ENCODE measurements at regions not wholly inside any gene's neighbourhood (a gene's known extent, or its start where the extent isn't known, plus 50 kb on each side); places are given as distances from the start of the nearest gene placed in this dataset.

DNA sequence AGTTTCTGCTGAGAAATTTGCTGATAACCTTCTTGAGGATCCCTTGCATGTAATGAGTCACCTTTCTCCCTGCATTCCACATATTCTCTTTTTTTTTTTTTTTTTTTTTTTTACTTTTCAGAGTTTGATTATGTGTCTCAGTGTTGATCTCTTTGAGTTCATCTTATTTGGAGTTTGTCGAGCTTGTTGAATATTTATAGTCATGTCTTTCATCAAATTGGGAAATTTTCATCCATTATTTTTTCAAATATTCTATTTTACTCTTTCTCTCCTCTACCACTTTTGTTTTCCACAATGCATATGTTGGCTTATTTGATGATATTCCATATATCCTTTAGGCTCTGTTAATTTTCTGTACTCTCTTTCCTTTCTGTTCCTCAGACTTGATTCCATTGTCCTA is 136.1 kb downstream of the MAD2L1 start:
- DNase-seq: no peak

DNA sequence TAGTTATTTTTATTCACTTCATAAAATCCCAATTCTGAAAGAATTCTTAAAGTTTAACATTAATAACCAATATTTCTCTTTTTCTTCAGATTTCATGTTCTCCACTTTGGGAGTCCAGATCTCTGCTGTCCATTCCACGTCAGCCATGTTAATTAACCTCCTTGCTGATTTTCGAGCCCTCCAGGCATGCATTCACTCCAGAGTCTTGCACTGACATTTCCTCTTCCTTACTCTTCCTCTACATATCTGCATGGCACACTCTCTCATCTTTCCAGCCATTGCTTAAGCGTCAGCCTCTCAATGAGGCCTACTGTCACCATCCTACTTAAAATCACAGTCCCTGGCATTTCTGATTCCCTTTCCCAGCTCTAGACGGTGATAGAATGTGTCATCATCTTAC is 144.8 kb downstream of the MAD2L1 start:
- no peak for DNase-seq

DNA sequence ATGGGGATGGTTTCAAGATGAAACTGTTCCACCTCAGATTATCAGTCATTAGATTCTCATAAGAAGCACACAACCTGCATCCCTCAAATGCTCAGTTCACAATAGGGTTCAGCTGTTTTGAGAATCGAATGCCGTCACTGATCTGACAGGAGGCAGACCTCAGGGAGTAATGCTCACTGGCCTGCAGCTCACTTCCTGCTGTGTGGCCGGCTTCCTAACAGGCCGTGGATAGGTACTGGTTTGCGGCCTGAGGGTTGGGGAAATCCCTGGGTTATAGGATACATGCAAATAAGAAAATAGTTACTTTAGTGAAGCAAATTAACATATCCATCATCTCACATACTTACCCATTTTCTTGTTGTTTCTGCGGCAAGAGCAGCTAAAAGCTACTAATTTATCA is 160.4 kb downstream of the MAD2L1 start:
- DNase-seq: no peak

DNA sequence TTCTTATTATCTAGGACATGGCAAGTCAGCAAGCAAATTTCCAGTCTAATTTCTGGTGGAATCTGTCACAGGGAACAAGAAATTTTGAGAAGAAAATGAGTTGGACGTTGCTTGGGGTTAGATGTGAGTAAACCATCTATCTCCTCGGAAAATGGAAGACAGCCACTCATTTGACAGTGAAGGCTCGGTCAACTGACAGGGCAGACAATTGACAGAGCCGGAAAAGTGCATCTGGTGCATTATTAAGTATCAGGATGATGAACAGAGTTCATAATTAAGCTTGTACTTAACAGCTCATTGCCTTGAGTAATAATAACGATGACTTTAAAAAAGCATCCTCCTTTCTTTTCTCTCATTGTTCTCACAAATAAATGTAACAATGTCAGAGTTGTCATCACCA is 168.4 kb downstream of the MAD2L1 start:
- no peak for DNase-seq

DNA sequence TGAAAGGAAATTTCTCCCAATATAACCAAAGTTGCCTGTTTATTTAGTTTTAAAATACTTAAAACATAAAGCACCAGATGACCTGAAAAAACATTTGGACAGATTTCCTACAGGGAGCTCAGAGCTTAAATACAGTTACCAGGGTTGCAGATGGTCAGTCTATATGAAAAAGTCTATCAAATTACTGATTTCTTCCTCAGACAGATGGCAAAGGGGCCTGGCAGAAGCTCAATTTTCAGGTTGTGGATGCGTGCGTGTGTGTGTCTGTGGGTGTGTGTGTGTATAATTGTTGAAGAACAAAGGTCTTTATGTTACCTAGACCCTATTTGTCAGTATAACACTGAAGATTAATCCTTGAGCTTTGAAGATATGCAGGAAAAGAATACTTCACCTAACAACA is 169.4 kb downstream of the MAD2L1 start:
- no peak for DNase-seq

DNA sequence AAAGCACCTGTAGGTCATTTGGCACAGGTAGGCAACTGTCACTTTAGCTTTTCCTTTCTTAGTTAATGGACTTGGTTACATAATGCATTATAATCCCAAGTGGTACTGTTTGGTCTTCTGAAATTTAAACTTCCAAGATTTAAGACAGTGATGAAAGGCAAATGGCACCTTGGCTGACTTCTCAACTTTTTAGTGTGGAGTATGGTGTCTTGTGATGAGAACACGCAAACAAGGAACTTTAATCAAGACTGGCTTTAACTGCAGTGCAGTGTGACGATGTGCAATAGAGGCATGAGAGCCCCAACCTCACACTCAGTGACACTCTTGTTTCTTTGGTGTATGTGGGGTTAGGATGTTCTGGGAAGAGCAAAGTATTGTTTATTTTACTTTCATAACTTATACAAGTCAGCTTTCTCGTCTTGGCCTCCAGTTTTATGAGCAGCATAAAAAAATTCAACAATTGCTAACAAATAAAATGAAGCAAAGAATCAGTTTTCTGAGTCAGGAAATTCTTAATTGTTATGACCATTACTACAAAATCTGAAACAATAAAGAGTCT is 171.9 kb downstream of the MAD2L1 start:
- no peak for DNase-seq

DNA sequence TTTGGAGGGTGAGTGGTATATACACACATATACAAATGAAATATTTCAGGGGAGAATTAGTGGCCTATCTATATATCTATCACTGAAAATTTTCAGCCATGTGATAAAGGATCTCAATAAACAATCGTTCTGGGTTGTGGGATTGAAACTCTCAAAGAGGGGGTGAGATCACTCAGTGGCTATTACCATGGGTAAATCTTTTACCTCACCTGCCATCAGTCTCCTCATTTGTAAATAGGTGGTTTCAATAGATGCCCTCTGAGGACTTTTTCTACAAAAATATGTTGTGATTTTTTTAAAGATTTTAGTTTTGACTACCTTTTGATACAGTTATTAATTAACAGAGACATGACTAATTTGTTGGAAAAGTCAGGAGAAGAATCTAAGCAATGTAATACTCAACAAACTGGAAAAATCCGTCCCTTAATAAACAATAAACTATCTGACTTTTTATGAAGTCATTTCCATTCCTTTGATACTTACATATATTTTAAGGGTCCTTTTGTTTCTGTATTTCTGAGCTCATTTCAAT is 192.8 kb downstream of the MAD2L1 start:
- no peak for DNase-seq

DNA sequence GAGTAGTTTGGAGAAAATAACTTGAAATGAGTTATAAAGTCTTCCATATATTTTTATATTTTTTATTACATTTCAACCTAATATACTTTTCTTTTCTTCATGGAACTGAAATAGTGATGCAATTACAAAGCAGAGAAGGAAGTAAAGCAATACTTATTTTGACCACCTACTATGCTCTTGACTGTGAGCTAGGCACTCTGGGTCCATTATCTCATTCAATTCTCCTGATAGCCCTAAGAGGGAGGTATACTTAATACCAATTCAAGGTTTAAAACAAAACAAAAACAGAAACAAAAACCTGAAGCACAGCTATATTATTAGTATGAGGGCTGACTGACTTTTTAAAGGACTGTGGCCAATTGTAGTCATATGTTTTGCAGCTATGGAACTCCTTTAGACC is 193.5 kb downstream of the MAD2L1 start:
- DNase-seq: no peak

DNA sequence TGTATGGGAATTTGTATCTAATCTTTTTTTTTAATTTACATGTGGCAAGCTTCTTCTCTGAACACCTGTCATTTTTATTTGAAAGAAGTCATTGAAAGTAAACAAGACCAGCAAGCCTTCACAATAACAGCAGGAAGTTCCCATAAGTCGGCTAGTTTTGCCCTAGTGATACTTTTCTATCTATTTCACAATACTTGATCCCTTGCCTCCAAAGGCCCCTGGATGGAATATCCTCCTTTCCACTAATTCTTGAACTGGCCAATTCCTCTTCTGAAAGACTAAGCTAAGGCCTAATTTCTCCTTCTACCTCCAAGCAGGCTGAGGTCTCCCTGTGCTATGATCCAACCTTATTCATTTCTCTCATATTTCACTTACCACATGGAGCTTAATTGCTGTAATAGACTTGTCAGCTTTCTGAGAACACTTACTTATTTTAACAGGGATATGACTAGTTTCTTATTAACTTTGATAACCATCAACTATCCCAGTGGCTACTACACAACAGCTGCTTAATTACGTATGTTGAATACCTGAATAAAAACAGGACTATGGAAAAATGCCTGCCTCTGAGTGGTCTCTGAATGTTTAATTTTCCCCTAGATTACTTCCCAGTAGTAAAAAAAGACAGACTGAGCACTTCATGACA is 194.2 kb downstream of the MAD2L1 start:
- DNase-seq: no peak

DNA sequence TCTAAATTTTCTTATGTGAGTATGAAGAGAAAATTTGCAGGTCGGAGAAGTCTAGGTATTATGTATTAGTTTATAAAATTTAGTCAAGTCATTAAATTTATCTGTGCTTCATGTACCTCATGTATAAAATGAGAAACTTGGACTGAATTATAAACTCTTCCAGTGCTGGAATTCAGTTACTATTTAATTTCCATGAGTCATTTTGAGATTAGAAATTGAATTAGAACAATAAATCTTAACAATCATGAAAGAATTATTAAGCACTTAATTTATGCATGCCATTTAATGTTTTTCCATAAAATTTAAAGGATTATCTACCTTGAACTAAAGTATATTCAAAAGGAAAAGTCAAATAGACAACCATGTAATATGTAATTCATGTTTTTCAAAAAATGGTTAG is 195.8 kb downstream of the MAD2L1 start:
- DNase-seq: no peak

DNA sequence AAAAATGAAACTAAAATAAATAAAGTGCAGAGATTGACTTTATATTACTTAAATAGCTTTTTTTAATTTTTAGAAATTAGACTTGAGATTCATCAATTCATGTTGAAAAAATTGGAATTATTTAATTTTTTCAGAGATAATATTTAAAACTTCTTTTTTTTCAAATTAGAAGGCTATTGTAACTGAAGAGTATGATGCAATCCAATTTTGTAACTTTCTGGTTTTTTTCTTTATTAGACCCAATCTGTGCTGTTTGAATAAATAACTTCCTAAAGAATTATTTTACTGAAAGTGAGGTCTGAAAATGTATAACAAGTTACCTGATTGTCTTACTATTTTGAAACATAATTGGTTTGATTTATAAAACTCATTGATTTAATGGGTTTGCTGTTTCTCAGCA is 200.9 kb downstream of the MAD2L1 start:
- DNase-seq: no peak

DNA sequence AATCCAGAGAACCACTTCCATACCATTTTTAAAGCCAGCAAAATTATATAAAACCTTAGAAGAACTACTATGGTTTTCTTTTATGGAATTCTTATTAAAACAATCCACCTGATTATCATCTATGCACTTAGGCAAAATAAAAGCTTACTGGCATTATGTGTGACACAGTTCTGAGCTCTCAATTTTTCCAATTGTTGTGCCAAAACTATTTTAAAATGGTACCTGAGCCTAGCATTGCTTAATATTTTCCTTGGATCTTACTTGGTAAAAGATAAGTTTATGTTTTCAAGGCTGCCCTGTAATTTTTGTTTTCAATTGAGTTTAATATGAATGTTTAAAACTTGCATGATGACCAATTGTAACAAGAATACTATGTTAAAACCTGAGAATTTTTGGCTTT is 201.3 kb downstream of the MAD2L1 start:
- DNase-seq: no peak

DNA sequence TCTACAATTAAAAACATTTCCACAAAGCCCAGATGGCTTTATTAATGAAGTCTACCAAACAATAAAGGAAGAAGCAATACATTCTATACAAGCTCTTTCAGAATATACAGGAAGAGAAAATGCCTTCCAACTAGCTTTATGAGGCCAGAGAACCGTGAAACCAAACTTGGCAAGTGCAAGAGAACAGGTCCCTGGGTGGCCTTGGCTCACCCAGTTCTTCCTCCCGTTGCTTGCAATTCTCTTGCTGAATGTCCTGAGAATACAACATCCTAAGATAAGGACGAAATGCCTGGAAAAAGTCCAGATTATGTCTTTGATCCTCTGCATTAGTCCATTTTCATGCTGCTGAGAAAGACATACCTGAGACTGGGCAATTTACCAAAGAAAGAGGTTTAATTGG is 204.9 kb downstream of the MAD2L1 start:
- DNase-seq: no peak

DNA sequence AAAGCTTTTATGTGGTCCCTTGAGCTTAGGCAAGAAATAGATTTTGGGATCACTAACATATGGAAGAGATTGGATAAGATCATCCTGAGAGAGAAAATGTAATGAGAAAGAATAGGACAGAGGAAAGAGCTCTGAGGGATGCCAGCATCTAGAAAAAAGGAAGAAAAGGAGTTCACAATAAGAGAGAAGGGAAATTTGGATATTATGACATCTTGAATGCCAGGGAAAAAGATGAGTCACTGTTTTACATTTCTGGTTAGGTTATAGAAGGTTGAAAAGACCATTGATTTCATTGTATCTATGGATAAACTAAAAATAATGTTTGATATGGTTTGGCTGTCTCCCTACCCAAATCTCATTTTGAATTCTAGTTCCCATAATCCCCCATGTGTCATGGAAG is 208.5 kb downstream of the MAD2L1 start:
- no peak for DNase-seq

DNA sequence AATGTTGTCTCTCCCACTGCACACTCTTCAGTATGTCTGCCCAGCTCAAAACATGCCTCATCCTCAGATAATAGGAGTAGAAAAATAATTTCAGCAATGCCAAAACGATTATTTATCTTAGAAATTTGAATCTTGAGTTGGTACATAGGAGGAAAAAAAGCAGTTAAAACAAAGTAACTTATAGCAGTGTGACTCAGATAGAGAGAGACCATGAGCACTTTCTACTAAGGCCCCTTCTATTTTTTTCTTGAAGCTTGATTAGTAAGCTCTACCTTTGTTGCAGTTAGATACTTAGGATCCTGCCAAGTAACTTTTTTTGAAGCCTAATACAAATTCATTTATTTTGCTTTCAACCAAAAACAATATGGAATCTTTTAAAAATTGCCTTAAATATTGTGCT is 212.3 kb downstream of the MAD2L1 start:
- DNase-seq: no peak

DNA sequence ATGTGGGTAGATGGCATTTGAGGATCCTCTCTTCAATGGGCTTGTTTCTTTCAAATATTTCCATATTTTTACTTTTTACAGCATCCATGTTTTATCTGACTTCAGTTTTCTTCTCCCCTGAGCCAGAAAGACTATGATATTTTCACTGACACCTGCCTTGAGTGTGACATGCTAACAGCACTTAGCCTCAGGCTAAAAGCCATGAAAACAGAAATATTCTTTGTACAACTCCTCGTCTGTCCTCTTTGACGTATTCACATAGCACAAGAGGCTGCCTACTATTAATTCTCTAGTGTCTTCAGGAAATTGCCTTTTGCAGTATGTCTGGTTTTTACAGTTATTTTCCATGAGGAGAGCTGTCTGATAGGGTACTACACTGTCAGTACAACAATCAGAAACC is 215.0 kb downstream of the MAD2L1 start:
- no peak for DNase-seq

DNA sequence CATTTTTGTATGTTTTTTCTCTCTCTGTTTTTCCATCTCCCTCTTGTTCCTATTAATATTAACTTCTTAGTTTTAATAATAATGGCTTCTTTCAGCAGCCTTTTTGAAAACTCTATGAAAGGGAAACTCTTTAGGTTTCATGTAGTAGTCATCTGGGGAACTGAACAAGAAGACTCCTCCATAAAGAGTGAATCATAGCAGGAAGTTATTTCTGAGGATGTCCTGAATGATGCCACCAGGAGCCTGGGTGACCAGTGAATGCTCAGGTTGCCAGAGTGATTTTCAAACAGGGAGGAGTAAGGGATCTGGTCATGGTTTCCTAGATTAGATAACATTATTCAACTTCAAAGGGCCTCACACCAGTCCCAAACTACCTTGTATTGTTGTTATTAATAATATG is 212.8 kb upstream of the PDE5A start:
- no peak for DNase-seq

DNA sequence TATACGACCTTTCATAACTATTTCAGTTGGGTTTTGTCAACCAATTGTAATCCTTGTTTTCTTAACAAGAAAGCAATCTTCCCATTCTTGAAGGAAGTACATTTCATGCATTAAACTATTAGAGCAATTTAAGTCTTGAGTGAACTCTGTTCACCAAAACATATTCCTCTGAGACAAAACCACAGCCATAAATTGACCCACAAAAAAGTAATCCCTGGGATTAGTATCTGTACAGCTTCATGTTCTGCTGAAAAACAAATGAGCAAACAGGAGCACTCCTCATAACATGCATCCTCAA is 207.0 kb upstream of the PDE5A start:
- DNase-seq: no peak

DNA sequence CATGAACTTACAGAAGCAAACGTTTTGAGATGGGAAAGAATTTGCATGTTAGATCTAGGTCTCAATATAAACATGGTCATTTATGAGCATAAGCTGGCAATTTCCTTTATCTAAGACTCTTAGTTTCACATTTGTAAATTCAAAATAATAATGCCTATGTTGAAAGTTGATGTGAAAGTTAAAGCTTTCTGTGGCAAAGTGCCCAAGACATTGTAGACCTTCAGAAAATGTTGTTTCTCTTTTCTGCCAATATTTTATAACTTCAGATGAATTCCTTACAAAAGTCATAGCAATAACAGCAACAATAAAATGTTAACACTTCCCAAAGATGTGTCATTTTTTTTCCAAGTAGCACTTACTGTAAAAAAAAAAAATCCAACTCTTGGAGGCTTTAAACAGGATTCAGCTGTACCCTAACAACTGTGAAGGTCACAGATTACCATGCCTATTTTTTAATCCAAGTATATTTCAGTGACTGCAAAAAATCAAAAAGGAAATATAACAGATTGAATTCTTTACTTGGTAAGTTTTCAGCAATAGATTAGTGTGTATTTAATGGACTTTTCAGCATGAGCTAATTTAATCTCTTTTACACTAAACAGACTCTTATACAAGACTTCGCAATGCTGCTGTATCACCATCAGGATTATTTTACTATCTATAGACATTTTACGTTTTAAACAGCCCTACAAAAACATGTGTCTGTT is 206.5 kb upstream of the PDE5A start:
- no peak for DNase-seq

DNA sequence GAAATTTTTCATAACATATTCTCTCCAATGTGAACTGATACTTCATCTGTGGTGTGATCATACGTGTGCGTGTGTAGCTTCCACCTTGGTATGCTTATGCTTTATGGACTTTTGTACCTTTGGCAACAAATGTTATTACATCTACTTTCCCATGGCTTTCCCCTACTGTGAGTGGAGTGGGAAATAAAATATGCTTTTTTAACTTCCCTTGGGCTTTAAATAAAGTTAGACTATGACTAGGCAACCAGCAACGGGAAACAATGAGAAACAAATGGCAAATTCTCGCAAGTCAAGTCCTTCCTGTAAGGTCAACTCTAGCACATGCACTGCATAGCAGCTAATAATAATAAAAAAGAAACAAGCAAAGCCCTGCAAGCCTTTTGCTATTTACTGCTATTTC is 205.0 kb upstream of the PDE5A start:
- DNase-seq: no peak

DNA sequence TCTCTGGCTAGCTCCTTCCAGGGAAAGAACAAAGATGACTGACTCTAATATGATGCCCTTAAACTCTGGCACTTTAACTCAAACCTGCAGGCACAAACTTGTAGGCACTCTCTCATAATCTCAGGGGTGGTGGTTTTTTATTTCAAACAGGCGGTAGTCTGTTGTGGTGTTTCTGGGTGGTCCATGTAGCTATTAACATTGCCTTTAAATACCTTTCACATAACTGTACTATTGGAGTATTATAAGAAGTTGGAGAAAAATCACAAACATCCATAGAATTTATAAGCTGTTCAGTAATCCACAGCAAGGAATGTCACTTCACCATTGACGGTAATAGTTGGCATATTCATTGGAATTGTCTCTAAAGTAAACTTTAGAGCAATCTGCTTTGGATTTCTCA is 204.2 kb upstream of the PDE5A start:
- no peak for DNase-seq

DNA sequence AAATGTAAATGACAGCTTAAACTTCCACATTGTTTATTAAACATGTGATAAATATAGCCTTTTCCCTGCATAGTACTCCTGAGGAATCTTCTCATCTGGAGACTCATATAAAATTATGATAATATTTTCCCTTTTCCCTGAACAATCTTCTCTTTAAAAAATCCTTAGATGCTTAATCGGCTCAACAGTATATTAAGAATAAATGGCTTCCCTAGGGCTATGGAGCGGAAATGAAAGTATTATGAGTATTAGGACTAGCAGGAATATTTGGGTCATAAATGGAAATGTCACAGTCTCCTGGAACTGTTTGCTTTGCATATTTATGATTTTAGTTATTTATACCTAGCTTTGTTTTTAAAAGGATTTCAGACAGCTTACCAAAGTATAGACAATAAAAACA is 200.7 kb upstream of the PDE5A start:
- DNase-seq: no peak

DNA sequence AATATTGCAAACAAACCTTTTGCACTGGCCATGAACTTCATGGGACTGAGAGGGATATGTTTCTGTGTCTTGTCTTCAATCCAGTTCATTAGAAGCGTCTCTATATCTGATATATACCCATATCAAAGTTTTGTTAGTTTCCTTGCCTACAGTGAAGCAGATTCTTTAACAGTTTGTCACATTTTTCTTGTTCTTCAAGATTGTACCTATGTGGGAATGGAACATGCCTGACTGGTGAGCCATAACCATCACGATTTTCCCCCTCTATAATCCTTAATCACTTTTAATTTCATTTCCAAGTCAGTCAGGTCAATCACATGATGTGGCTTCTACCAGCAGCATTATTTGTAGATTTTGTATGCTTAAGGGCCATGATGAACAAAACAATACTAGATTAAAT is 197.1 kb upstream of the PDE5A start:
- no peak for DNase-seq

DNA sequence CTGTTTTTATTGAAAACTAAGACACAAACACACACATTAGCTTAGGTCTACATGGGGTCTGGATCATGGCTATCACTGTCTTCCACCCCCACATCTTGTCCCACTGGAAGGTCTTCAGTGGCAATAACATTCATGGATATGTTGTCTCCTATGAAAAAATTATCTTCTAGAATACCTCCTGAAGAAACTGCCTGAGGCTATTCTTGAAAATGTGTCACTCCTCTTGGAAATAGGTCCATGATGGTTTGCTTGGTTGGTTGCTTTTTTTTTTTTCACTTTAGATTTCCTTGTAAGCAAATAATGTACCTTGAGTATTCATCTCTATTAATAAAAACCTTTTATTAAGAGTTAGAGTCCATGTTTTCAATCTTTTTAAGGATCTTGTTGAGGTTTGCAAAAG is 195.3 kb upstream of the PDE5A start:
- DNase-seq: no peak

DNA sequence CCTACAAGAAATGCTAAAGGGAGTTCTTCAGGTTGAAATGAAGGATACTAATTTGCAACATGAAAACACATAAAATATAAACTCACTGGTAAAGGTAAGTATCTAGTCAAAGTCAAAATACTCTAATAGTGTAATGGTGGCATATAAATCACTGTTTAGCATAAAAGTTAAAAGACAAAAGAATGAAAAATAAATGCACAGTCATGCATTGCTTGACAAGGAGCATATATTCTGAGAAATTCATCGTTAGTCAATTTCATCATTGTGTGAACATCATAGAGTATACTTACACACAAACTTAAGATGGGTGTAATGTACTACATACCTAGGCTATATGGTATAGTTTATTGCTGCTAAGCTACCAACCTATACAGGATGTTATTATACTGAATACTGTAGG is 194.4 kb upstream of the PDE5A start:
- DNase-seq: no peak

Data from DMS153 (cell line).